GM21390 (cell line): ENCODE measurements at regions not wholly inside any gene's neighbourhood (a gene's known extent, or its start where the extent isn't known, plus 50 kb on each side); places are given as distances from the start of the nearest gene placed in this dataset.
"Not testable (repeated sequence)": the region's sequence is repeated elsewhere in the genome, so short reads cannot be mapped to it uniquely, and the experiment has no call there.

ENCODE experiments used
- ATAC-seq: cut with Tn5 transposase; IDR thresholded peaks from one replicate; pipeline ENCODE4 v1.9.1; 2021; ENCODE audit not compliant: unreplicated experiment

DNA sequence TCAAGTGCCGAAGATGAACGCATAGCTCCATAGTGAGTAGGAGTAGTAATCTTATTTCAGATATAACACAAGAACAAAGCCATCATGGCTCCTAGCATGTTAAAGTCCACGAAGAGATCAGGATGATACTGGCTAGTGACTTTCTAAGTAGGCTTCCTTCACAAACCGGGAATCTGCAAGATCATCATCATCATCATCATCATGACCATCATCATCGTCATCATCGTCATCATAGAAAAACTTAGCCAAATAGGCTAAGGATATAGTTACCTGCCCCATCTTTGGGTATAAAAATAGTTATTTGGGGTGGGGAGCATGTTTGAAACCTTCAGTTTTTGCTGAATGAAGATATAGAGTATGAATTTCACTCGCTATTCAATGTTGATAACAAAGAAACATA lies 57.9 kb downstream of the PYDC2 start:
- no peak for ATAC-seq

DNA sequence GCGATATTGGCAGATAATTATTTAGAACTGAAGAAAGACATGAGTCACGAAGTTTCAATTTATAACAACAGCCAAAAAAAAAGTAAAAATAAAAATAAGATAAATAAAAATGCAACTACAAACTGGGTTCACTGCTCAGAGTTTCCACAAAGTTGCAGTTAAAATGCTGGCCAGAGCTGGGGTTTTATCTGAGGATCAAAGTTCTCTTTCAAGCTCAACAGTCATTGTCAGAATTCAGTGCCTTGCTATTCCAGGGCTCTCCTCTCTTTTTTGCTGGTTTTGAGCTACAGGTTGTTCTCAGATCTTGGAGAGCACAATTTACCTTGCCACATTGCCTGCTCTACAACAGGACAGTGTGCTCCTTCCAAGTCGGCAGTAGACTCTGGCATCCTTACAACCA lies 60.1 kb downstream of the PYDC2 start:
- ATAC-seq, result no peak

DNA sequence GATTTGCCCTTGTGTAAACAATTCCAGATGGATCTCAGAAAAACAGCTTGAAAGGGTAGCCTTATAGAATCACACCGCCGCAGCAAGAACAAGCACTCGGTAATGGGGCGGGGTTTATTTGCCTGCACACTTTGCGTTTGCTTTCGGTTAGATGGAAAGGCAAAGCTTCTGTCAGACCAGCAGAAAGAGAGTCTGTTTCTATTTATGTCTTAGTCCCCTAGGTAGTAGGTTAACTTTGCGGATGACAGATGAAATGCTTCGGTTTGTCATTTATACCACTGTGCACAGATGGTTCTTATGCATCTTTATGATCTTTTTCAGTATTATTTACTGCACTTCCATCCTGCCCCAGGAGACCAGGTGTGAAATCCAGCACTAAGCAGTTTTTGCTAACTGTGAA lies 62.2 kb downstream of the PYDC2 start:
- no peak for ATAC-seq

DNA sequence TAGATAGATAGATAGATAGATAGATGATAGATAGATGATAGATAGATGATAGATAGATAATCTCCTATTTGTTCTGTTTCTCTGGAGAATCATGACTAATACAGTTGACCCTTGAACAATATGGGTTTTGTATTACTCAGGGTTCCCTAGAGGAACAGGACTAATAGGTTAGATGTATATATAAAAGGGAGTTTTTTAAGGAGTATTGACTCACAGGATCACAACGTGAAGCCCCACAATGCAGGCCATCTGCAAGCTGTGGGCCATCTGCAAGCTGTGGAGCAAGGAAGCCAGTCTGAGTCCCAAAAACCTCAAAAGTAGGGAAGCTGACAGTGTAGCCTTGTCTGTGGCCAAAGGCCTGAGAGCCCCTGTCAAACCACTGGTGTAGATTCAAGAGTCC lies 67.6 kb downstream of the PYDC2 start:
- no peak for ATAC-seq

DNA sequence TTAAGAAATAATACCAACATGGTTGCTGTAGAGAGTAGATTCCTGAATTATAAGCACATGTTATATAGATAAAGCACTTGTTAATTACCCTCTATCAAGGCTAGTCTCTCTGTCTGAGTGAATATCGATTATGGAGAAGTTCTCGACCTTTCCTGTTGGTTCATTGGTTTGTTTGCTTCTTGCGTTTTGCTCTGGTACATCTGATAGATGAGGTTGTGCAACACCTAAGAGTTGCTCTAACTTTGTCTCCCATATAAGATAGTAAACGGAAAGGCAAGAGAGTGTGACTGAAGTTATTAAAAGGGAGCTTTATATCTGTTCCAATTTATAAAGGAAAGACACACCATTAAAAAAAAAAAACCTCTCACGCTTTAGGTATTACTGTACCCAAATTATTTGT lies 69.0 kb downstream of the PYDC2 start:
- ATAC-seq, result no peak

DNA sequence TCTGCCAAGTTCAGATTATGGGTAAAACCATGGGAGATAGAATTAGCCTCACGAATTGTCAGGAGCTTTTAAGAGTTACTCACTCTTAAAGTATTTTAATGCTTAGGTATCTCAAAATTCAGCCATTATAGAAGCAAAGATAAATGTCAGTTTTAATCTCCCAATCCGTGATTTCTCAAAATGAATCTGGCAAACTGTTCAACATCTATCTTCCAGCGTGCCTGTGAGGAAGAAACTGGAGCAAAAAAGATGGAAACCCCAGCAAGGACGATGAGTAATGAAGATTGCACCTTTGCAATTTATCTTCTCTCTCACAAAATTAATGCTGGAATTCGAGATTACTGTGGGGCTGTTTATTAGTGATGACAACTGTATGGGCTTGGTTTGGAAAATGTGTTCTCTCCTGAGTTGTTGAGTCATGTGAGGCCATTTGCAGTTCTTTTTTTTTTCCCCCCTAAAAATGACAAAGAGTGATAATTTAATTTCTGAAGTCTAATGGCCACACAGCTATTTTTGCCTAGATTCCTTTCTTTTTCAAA lies 70.5 kb downstream of the PYDC2 start:
- no peak for ATAC-seq

DNA sequence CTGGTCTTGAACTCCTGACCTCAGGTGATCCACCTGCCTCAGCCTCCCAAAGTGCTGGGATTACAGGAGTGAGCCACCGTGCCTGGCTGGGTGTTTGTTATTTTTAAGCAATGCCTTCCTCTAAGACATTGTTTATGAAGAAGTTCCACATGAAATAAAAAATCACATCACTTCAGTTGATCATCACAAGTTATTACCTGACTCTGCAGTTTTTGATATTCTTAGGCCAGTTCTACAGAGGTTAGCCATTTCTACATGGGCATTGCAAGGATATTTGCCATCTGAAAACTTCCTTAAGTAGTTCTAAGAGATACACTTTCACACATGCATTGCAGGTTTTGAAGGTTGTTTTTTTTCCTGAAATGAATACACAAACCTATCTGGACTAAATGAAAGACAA lies 82.1 kb downstream of the PYDC2 start:
- ATAC-seq, result no peak

DNA sequence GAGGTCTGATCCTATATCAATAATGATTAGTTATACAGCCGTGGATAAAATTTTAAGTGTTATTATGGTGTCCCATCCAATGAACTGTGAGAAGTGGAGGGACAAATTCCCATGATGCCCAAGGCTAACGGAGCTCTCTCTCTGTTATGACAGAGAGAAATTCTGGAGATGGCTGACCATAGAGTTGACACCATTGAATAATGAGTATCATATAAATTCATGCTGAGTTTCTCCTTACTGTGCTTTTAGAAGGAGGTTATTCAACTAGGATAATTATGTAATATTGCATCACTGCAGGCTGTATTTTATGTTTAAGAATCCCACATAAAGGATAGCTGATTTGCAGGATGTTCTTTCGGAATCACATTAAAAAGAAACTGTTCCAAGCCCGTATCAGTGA lies 82.9 kb downstream of the PYDC2 start:
- ATAC-seq, result no peak

DNA sequence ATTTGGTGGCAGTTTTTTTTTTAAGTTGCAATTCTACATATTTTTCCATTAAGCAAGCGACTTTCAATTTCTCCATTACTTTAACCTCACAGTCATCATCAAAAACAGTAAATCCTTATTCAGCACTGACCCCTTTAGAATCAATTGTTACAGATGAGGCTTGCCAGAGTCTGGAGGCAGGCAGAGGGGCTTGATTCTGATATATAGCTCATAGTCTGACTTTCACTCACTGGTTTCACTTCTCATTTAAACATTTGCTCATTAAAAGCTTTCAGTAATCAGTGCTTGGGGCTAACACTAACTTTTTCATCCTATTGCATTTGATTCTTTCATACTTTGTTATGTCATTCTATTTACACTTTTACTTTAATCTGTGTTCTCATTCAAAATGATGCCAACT lies 88.4 kb downstream of the PYDC2 start:
- ATAC-seq, result no peak

DNA sequence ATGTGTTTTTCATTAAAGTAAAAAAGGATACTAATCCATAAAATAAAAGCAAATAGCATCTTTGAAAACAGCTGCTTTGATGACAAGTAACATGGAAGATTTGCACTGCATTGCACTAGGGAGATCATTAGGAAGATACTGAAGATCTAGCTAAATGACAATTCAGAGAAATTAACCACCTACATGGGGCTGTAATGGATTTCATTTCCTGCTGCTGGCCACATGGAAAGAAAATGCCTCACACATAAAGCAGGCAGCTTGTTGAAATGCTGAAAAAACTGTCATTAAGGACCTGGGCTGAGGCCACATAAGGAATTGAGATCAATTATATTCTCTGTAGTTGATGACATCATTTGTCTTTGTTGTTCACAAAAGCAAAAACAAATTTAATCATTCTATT lies 94.1 kb downstream of the PYDC2 start:
- no peak for ATAC-seq

DNA sequence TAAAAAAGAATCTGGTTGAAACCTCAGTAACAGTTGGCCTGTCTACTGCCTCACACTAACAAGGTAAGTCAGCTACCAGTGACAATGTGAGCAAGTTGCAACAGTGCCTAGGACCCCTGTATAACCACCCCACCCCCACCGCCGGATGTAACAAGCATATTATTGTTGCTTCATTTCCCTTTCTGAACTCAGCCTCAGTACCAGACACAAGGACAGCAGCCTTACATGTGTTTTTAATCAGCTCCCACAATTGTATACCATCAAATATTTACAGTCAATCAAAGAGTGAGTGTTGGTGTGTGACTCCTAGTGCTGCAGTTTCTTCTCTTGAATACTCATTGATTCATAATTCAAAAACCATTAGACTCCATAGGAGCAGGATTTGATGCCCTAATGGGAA lies 96.4 kb downstream of the PYDC2 start:
- ATAC-seq, result no peak

DNA sequence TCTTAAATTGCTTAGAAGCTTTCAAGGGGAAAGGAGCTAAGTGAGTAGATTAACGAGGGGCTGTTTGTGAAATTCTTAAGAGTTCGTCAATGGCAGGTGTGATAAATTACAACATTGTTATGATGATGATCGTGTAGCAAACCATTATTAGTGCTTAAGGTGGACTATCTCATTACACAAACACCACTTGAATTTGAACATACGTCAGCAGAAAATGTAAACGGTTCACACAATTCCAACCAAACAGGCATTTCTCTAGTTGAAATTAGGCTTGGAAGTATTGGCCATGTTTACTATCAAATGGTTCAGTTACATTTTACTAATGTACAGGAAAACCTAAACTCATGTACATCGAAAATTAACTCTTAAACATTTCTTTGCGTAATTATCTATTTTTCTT lies 102.8 kb downstream of the PYDC2 start:
- ATAC-seq, result no peak

DNA sequence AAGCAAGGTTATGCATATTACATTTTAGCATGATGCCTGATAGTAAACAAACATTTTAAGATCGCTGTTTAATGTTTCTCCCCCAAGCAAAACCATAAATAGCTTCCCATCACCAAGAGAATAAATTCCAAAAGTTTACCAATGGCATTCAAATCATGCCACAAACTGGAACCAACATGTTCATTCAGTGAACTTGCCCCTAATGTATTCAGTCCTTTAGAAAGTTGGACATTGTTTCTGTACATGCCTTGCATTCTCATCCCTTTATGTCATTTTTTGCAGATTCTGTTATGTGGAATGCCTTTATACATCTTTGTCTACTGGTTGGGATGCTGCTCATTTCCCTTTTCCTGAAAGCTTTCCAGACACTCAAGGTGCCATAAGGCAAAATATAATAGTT lies 105.5 kb downstream of the PYDC2 start:
- ATAC-seq, result no peak

DNA sequence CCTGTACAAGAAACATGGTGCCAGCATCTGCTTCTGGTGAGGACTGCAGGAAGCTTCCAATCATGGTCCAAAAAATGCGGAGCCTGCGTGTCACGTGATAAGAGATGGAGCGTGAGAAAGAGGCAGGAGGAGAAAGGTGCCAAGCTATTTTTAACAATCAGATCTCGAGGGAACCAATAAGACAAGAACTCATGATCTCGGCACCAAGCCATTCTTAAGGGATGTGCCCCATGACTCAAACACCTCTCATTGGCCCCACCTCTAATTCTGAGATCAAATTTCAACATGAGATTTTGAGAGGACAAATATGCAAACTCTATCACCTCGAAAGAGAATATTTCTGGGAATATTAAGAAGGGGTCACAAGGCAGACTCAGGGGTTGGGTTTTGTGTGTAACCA lies 107.2 kb downstream of the PYDC2 start:
- ATAC-seq, result no peak

DNA sequence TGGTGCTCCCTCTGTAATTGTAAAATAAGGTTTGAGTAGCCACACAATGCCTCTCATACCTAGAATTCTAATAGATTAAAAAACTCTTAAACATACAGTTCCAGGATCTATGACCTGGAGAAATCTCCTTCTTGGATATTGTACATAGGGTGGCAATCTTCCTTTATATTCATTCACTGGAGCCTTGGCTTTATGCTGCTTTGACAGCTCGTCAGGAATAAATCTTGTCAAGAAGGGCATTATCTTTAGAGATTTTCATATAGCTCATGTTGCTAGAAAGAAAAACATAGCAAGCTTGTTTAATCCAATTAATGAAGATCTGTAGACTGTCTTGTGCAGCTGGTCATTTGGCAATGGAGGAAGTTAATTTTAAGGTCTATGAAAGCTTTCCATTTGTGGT lies 131.1 kb downstream of the PYDC2 start:
- ATAC-seq, result no peak

DNA sequence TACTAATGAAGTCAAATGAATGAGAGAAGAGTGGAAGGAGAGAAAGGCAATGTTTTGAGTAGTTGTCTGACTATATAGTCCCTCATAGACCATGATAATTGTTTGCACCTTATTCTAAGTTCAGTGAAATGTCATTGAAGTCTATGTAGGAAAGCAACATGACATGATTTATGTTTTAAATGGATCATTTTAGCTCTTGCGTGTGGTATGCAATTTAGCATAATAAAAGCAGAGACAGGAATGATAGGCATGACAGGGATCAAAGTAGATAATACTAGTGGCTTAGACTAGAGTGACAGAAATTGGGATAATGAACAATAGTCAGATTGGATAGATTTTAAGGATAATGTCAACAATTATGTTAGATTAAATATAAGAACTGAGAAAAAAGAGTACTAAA lies 132.5 kb downstream of the PYDC2 start:
- ATAC-seq, result no peak

DNA sequence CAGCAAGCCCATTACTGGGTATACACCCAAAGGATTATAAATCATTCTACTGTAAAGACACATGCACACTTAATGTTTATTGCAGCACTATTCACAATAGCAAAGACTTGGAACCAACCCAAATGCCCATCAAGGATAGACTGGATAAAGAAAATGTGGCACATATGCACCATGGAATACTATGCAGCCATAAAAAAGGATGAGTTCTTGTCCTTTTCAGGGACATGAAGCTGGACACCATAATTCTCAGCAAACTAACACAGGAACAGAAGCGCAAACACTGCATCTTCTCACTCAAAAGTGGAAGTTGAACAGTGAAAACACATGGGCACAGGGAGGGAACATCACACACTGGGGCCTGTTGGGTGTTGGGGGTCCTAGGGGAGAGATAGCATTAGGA lies 154.5 kb downstream of the PYDC2 start:
- ATAC-seq, result not testable (repeated sequence)

DNA sequence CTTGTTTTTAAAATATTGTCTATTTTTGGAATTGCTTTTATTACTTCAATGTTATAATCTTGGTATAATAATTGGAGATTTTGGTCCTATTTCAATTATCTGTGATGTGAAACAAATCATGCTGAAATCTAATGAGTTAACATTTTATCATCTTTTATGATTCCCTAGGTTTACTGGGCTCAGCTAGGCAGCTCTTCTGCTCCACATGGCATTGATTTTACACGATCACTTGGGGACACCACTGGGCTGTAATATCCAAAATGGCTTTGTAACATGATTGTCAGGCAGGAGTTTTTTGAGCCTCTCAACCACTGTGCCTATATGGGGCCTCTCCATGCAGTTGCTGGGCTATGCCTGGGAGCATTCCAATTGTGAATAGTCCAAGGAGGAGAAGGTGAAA lies 163.3 kb downstream of the PYDC2 start:
- ATAC-seq, result no peak

DNA sequence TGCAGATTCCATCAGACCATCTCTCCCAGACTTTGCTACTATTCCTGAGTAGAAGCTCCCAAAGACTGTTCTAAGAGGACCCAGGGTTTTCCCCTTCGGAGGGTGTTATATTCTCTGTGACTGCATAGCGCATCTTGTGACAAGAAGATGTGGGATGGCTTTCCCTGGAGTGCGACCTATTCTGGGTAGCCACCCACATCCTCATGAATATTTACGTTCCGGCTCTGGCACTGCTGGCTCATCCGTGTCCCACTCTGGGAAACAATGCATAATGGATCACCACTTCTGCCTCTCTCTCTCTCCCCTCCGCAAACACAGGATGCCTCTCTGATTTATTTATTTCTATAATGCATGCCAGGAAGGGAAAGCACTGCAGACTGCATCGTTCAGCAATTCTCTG lies 166.1 kb downstream of the PYDC2 start:
- no peak for ATAC-seq

DNA sequence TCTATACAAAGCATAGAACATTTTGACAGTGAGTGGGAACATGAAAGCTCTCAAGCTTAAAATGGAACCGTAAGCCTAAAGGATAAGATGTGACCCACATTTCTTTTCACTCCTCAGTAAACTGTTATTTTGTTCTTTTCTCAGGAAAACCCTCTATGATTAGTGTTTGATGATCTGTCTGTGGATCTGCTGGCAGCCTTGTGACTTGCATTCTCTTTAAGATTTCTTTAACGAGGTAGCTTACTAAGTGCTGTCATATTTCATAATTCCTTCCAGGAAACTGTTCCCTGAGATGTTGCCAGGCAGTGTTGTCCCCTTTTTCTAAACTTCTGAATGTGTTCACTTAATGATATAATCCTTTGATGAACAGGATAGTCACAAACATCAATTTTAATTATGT lies 167.6 kb downstream of the PYDC2 start:
- ATAC-seq, result no peak

DNA sequence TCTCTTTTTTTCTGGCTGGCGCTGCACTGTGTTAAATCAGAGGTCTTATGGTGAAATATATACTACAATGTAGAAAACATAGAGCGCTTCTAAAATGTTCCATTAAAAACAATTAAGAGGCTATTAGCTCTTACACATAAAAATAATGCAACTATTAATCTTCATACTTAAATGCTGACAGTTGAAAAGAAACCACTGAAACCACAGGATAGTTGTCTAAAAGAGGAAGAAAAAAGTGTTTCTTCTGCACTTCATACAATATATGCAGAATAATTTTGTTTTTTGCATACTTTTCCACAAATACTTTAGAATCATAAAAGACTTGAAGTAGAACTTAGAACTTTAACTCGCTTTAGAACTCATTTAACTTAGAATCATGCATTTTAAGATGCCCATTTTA lies 170.5 kb downstream of the PYDC2 start:
- ATAC-seq, result no peak

DNA sequence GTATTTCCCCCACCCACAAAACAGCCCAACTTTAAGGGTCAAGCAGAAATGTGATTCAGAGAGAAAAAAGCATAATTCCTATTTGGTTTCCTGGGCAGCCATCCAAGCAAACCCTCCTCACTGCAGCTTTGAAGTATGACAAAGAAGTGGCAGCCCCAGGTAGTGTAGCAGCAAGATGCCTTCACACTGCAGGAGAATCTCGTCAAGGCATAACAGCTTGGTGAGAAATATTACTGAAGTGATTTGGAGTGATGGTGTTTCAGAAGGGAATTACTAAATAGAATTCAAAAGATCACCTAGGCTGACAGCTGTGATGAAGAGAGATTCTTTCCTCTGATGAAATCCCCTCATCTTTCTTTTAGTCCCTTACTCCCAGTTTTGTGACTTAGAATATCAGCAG lies 173.9 kb downstream of the PYDC2 start:
- no peak for ATAC-seq

DNA sequence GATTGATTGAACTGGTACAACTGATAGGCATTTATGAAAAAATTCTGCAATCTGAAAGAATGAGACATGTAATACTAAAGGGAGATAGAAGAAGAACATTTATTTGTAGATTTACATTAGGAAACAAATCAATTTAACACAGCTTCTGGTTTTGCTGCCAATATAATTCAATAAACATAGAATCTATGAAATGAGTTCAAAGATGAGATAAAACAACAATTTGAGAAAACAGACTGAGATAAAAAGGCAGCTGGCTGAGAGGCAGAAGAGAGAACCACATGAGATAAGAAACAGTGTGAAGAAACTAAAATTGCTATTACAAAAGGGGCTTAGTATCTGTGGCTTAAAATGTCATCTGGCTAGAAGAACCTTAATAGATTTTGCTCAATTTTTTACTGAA lies 176.6 kb downstream of the PYDC2 start:
- no peak for ATAC-seq

DNA sequence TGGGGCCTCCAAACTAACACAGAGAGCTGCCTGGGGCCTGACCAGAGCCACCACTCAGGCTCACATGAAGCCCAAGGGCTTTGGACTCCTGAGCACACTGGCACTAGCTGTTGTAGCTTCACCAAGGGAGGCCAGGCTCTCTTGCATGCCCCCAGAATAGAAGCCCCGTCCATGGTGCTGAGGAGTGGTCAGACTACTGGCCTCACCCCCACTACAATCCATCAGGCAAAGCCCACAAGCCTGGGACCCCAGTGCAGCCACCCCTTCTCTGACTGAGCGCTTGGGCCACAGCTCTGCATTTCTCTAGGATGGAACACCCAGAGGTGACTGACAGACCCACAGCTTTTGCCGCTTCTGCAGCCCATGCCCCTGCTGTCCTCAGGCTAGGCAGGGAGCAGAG lies 180.8 kb downstream of the PYDC2 start:
- ATAC-seq, result no peak
